ENCODE measurements at regions not wholly inside any gene's neighbourhood (a gene's known extent, or its start where the extent isn't known, plus 50 kb on each side); places are given as distances from the start of the nearest gene placed in this dataset.

- Histone ChIP-seq H3K4me1 (no peaks in the 10 kb centered on the region), H3K27ac (no peak overlapping the region), H3K9me3 (no peaks in the 10 kb centered on the region), H3K27me3 (no peaks in the 10 kb centered on the region), H3K36me3 (no peaks in the 10 kb centered on the region), H3K4me3 (no peak overlapping the region)
- intact Hi-C loops (cut with DNase I; ENCODE audit: low total_unique reads) = no loop called here
- no peak for DNase-seq (ENCODE audit: low spot score in 2 of 2)
- no peak for TF ChIP-seq POLR2AphosphoS5 (IDR thresholded peaks at IDR 0.05)
- TF ChIP-seq POLR2A (IDR thresholded peaks at IDR 0.05) = no peak
- no peak for TF ChIP-seq CTCF (IDR thresholded peaks at IDR 0.05)
Observed at GRCh38 chr3:74435631-74436030, 178.8 kb downstream of the CNTN3 start.

GRCh38 chr3:74434406-74434805 lies 180.1 kb downstream of the CNTN3 start:
- no peaks in the 10 kb centered on the region for H3K9me3 ChIP-seq
- H3K27ac ChIP-seq = no peak overlapping the region
- no peak for TF ChIP-seq CTCF (IDR thresholded peaks at IDR 0.05)
- no peak for TF ChIP-seq POLR2AphosphoS5 (IDR thresholded peaks at IDR 0.05)
- no peak for TF ChIP-seq POLR2A (IDR thresholded peaks at IDR 0.05)
- H3K36me3 ChIP-seq = no peaks in the 10 kb centered on the region
- no peaks in the 10 kb centered on the region for H3K4me1 ChIP-seq
- H3K27me3 ChIP-seq = no peaks in the 10 kb centered on the region
- DNase-seq (ENCODE audit: low spot score in 2 of 2) = no peak
- no peak overlapping the region for H3K4me3 ChIP-seq
- intact Hi-C loops (cut with DNase I; ENCODE audit: low total_unique reads) = no loop called here

GRCh38 chr3:74426571-74426970 lies 187.9 kb downstream of the CNTN3 start:
- TF ChIP-seq CTCF (IDR thresholded peaks at IDR 0.05) (no peak), POLR2A (IDR thresholded peaks at IDR 0.05) (no peak), POLR2AphosphoS5 (IDR thresholded peaks at IDR 0.05) (no peak)
- Histone ChIP-seq H3K36me3 (no peaks in the 10 kb centered on the region), H3K27ac (no peak overlapping the region), H3K27me3 (no peaks in the 10 kb centered on the region), H3K9me3 (no peaks in the 10 kb centered on the region), H3K4me1 (no peaks in the 10 kb centered on the region), H3K4me3 (no peak overlapping the region)
- intact Hi-C loops (cut with DNase I; ENCODE audit: low total_unique reads) = no loop called here
- no peak for DNase-seq (ENCODE audit: low spot score in 2 of 2)

- TF ChIP-seq POLR2AphosphoS5 (IDR thresholded peaks at IDR 0.05) (no peak), CTCF (IDR thresholded peaks at IDR 0.05) (no peak), POLR2A (IDR thresholded peaks at IDR 0.05) (no peak)
- H3K4me1 ChIP-seq = no peaks in the 10 kb centered on the region
- H3K27me3 ChIP-seq = no peaks in the 10 kb centered on the region
- DNase-seq (ENCODE audit: low spot score in 2 of 2) = no peak
- H3K27ac ChIP-seq = no peak overlapping the region
- no peak overlapping the region for H3K4me3 ChIP-seq
- H3K9me3 ChIP-seq = no peaks in the 10 kb centered on the region
- no peaks in the 10 kb centered on the region for H3K36me3 ChIP-seq
- intact Hi-C loops (cut with DNase I; ENCODE audit: low total_unique reads) = no loop called here
Observed at GRCh38 chr3:74423867-74424266, 190.6 kb downstream of the CNTN3 start.

- H3K27ac ChIP-seq = no peak overlapping the region
- H3K27me3 ChIP-seq = no peaks in the 10 kb centered on the region
- no peaks in the 10 kb centered on the region for H3K36me3 ChIP-seq
- intact Hi-C loops (cut with DNase I; ENCODE audit: low total_unique reads) = no loop called here
- H3K4me1 ChIP-seq = no peaks in the 10 kb centered on the region
- no peak overlapping the region for H3K4me3 ChIP-seq
- no peaks in the 10 kb centered on the region for H3K9me3 ChIP-seq
- DNase-seq (ENCODE audit: low spot score in 2 of 2) = no peak
- no peak for TF ChIP-seq POLR2AphosphoS5 (IDR thresholded peaks at IDR 0.05)
- TF ChIP-seq CTCF (IDR thresholded peaks at IDR 0.05) = no peak
- TF ChIP-seq POLR2A (IDR thresholded peaks at IDR 0.05) = no peak
Observed at GRCh38 chr3:74420538-74421124, 193.8 kb downstream of the CNTN3 start.

All from breast epithelium (tissue), 4 donors.